ENCODE measurements at regions not wholly inside any gene's neighbourhood (a gene's known extent, or its start where the extent isn't known, plus 50 kb on each side); places are given as distances from the start of the nearest gene placed in this dataset.
"Not testable (repeated sequence)": the region's sequence is repeated elsewhere in the genome, so short reads cannot be mapped to it uniquely, and the experiment has no call there.

- DNase-seq: not testable (repeated sequence)
Measured at GRCh38 chr1:120232834-120233660, 56.7 kb upstream of the SEC22B start.

- DNase-seq: not testable (repeated sequence)
Measured at GRCh38 chr1:120229835-120230234, 53.5 kb upstream of the SEC22B start.

All from MV-4-11 (cell line).